Activated naive CD8-positive, alpha-beta T cell treated with anti-CD3 and anti-CD28 coated beads for 36 hours (primary cell): ENCODE measurements at regions not wholly inside any gene's neighbourhood (a gene's known extent, or its start where the extent isn't known, plus 50 kb on each side); places are given as distances from the start of the nearest gene placed in this dataset.

Experiments used
- DNase-seq: peaks from one replicate; pipeline ENCODE4 v3.0.0; 2021
- H3K27ac Mint-ChIP-seq: one replicate; pipeline ENCODE4 v1.8.0; 2022; ENCODE audit warnings: mild to moderate bottlenecking, moderate library complexity, mixed read lengths
- H3K27me3 Mint-ChIP-seq: one replicate; pipeline ENCODE4 v1.8.0; 2022; ENCODE audit warnings: mild to moderate bottlenecking, mixed read lengths
- H3K36me3 Mint-ChIP-seq: one replicate; pipeline ENCODE4 v1.8.0; 2021; ENCODE audit warnings: mild to moderate bottlenecking, mixed read lengths
- H3K4me1 Mint-ChIP-seq: one replicate; pipeline ENCODE4 v1.8.0; 2021; ENCODE audit warnings: mixed read lengths
- H3K4me3 Mint-ChIP-seq: one replicate; pipeline ENCODE4 v1.8.0; 2022; ENCODE audit warnings: mild to moderate bottlenecking, moderate library complexity, mixed read lengths
- H3K9me3 Mint-ChIP-seq: one replicate; pipeline ENCODE4 v1.8.0; 2022; ENCODE audit warnings: mixed read lengths

DNA sequence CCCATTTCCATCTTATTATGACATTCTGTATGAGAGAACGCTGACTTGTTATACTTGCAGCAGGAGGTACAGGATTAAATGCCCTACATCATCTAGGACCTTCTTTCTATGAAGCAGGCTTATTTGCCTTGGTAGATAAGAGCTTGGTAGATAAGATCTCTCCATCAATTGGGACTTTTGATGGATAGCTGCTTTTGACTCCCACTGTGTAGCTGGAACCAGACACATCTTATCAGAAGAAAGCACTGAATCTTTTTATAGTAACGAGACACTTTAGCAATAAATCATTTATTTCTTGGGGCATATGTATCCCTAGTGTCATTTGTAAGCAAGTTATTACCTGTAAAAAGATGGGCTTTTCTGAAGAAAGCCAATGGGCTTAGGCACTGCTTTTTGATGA lies 613.9 kb downstream of the TECRL start:
- Mint-ChIP-seq H3K36me3 (no peaks in the 10 kb centered on the region), H3K9me3 (peaks cover 4% of the 10 kb centered on the region), H3K4me3 (no peak overlapping the region), H3K27ac (no peak overlapping the region), H3K27me3 (no peaks in the 10 kb centered on the region), H3K4me1 (no peaks in the 10 kb centered on the region)
- DNase-seq, result no peak

DNA sequence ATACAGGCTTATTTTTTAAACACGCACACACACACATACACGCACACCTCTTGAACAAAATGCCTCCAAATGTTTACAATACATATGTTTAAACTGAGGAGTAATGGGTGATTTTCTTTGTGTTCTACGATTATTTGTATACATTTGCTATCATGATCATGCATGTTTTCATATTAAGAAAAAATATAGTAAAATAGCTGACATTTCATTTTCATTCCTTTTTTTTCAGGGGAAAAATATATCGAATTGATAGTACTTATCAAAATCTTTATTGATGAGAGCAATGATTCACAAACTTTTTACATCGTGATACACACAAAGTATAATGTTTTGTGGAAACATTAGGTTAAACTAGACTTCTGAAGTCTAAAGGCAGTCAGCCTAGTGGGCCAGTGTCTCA lies 618.9 kb downstream of the TECRL start:
- Mint-ChIP-seq H3K4me3 (no peak overlapping the region), H3K4me1 (no peaks in the 10 kb centered on the region), H3K36me3 (no peaks in the 10 kb centered on the region), H3K9me3 (peaks cover 1% of the 10 kb centered on the region), H3K27me3 (no peaks in the 10 kb centered on the region), H3K27ac (no peak overlapping the region)
- DNase-seq, result no peak

DNA sequence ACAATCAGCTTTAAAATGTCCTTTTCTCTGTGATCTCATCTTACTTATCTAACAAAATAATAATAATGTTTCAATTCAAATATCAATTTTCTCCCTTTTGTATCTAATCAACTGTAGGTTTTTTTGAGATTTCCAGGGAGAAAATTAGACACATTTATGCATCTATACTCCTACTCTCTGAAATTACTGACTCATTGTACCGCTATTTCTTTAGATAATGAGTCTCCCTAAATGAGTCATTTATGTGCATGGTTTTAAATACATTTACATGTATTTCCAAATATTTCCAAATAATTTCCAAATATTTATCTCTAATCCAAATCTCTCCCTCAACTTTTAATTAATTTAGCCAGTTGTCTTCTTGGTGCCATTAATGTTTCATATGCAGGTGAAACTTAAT lies 621.0 kb downstream of the TECRL start:
- Mint-ChIP-seq H3K36me3 (no peaks in the 10 kb centered on the region), H3K4me3 (no peak overlapping the region), H3K4me1 (no peaks in the 10 kb centered on the region), H3K9me3 (peaks cover 1% of the 10 kb centered on the region), H3K27ac (no peak overlapping the region), H3K27me3 (no peaks in the 10 kb centered on the region)
- DNase-seq, result no peak

DNA sequence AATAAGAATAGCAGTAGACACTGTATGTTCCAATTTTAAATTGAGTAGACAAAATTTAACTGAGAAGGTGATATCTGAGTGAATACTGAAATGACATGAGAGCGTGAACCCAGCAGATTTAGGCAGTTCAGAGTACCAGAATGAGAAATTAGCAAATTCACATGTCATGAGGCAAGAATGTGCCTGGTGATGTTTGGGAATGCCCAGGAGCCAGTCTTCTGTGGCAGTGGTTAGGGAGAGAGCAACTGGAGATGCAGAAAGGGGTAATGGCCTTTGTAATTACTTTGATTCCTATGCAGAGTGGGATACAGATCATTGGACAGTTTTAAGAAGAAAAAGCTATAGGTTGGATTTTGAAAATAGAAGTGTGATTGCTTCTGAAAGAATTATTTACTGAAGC lies 621.9 kb downstream of the TECRL start:
- no peaks in the 10 kb centered on the region for H3K9me3 Mint-ChIP-seq
- no peaks in the 10 kb centered on the region for H3K36me3 Mint-ChIP-seq
- no peaks in the 10 kb centered on the region for H3K4me1 Mint-ChIP-seq
- no peaks in the 10 kb centered on the region for H3K27me3 Mint-ChIP-seq
- H3K4me3 Mint-ChIP-seq, result no peak overlapping the region
- DNase-seq, result no peak
- H3K27ac Mint-ChIP-seq, result no peak overlapping the region

DNA sequence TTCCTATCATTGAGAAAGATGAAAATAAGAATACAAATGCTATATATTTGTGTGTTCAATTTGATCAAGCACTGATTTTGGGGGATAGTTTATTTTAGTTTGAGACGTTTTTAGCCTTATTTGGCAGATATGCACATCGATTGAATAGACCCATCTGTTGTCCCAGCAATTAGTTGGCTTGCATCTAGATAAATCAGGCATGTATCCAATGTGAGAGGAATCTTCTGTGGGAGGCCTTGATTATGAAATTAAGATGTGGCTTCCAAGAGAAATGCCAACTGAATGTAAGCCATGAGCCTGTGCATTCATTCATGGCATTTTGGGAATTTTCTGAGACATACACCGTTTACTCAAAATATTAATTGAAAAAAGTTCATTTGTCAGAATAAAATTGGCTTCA lies 623.1 kb downstream of the TECRL start:
- H3K4me3 Mint-ChIP-seq, result no peak overlapping the region
- H3K27ac Mint-ChIP-seq, result no peak overlapping the region
- peaks cover 3% of the 10 kb centered on the region for H3K9me3 Mint-ChIP-seq
- H3K27me3 Mint-ChIP-seq, result no peaks in the 10 kb centered on the region
- DNase-seq, result no peak
- H3K36me3 Mint-ChIP-seq, result no peaks in the 10 kb centered on the region
- no peaks in the 10 kb centered on the region for H3K4me1 Mint-ChIP-seq

DNA sequence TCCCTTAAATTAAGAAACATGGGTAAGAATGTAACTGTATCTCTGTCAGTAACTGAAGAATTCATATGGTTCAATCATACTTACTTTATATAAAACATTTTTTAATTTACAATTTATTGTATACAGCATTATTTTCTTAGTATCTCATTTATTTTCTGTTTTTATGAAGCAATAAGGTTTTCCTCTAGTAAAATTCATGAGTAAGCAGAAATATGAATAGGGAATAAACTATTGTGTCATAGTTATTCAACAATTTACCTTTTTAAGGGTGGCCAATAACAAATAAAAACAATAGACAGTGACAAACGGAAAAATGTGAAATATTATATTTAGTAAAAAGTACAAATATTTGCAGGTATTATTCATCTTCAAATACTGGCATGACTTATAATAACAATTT lies 624.4 kb downstream of the TECRL start:
- H3K27ac Mint-ChIP-seq, result no peak overlapping the region
- no peaks in the 10 kb centered on the region for H3K36me3 Mint-ChIP-seq
- H3K4me3 Mint-ChIP-seq, result no peak overlapping the region
- no peak for DNase-seq
- no peaks in the 10 kb centered on the region for H3K27me3 Mint-ChIP-seq
- H3K9me3 Mint-ChIP-seq, result peaks cover 3% of the 10 kb centered on the region
- no peaks in the 10 kb centered on the region for H3K4me1 Mint-ChIP-seq

DNA sequence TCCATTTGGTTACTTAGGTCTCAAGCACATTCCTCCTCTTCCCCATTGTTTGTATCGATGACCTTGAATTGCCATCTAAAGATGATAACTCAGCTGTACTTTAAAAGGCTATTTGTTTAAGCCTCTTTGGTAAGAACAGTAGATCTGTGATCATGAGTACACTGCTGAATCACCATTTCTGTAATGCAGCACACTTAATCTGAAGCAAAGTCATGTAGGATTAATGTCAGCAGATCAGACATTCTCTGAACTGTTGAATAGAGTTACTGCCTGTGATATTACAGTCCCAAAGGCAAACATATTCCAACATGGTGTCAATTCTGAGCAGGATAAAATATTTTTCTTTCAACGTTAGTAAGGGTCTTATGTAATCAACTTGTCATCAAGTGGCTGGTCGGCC lies 631.6 kb downstream of the TECRL start:
- no peaks in the 10 kb centered on the region for H3K36me3 Mint-ChIP-seq
- no peak overlapping the region for H3K27ac Mint-ChIP-seq
- peaks cover 6% of the 10 kb centered on the region for H3K9me3 Mint-ChIP-seq
- H3K4me1 Mint-ChIP-seq, result no peaks in the 10 kb centered on the region
- DNase-seq, result no peak
- no peaks in the 10 kb centered on the region for H3K27me3 Mint-ChIP-seq
- H3K4me3 Mint-ChIP-seq, result no peak overlapping the region

DNA sequence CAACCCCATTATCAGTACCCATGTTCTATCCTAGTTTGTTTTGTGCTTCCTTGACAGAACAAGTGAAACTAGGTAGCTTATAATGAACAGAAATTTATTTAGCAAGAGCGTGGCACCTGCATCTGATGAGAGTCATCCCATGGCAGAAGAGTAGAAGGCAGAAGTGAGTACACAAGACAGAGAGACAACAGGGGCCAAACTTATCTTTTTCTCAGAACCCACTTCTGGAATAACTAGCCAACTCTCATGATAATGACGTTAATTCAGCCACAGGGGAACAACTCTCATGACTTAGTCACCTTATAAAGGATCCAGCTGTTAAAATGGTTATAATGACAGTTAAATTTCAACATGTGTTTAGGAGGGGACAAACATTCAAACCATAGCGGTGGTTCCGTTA lies 644.9 kb downstream of the TECRL start:
- Mint-ChIP-seq H3K36me3 (no peaks in the 10 kb centered on the region), H3K27ac (no peak overlapping the region), H3K4me1 (no peaks in the 10 kb centered on the region), H3K4me3 (no peak overlapping the region), H3K27me3 (no peaks in the 10 kb centered on the region), H3K9me3 (no peaks in the 10 kb centered on the region)
- DNase-seq, result no peak

DNA sequence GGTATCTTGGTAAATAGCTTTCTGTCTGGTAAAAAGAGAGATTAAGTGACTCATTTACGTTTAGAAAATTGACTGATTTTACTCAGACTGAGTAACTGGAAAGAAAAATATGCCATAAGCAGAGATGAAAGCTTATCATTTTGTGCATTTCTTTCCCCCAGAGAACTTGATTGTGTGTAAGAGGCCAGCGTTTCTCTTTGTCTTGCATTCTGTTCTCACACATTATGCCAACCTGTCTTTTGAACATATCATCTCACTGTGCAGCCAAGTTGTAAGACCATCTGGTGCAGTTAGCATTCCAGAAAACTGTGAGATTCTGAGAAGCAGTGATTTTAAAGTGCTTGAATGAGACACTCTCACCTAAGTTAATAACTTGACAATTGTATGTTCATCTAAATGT lies 651.3 kb downstream of the TECRL start:
- Mint-ChIP-seq H3K27me3 (no peaks in the 10 kb centered on the region), H3K9me3 (peaks cover 2% of the 10 kb centered on the region), H3K4me3 (no peak overlapping the region), H3K36me3 (no peaks in the 10 kb centered on the region), H3K4me1 (no peaks in the 10 kb centered on the region), H3K27ac (no peak overlapping the region)
- DNase-seq, result no peak

DNA sequence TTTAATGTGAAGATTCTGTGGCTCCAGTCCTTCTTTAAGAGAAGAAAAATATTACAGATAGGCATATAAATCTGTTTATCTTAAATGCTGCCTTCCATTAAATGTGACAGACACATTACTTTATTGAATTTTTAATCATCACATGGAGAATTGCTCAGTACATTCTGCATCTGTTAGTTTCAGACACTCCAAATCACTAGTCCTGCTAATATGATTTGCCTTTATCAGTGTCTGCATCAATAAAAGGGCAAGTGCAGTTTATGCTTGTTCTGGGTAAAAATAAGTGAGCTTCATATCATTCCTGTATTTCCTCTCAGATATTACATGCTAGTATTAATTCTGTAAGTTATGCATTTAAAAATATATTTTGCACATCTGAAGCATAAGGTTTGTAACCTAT lies 666.4 kb downstream of the TECRL start:
- Mint-ChIP-seq H3K27ac (no peak overlapping the region), H3K9me3 (peaks cover 4% of the 10 kb centered on the region), H3K36me3 (no peaks in the 10 kb centered on the region), H3K27me3 (no peaks in the 10 kb centered on the region), H3K4me3 (no peak overlapping the region), H3K4me1 (no peaks in the 10 kb centered on the region)
- no peak for DNase-seq

DNA sequence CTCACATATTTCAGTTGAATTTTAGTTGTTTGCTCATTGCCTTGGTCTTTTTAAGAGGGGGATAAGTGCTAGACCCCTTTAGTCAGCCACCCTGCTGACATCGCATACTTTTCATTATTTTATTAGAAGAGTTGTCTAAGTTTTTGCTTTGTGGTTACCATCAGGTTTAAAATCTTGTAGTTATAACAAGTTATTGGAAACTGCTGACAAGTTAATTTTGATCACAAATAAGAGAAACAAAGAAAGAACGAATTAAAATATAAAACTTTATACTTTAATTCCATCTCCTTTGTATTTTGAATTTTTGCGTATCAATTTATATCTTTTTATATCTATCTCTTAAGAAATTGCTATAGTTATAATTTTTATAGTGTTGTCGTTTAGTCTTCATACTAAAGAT lies 679.7 kb downstream of the TECRL start:
- Mint-ChIP-seq H3K4me1 (no peaks in the 10 kb centered on the region), H3K4me3 (no peak overlapping the region), H3K27me3 (no peaks in the 10 kb centered on the region), H3K27ac (no peak overlapping the region), H3K36me3 (no peaks in the 10 kb centered on the region), H3K9me3 (no peaks in the 10 kb centered on the region)
- no peak for DNase-seq

DNA sequence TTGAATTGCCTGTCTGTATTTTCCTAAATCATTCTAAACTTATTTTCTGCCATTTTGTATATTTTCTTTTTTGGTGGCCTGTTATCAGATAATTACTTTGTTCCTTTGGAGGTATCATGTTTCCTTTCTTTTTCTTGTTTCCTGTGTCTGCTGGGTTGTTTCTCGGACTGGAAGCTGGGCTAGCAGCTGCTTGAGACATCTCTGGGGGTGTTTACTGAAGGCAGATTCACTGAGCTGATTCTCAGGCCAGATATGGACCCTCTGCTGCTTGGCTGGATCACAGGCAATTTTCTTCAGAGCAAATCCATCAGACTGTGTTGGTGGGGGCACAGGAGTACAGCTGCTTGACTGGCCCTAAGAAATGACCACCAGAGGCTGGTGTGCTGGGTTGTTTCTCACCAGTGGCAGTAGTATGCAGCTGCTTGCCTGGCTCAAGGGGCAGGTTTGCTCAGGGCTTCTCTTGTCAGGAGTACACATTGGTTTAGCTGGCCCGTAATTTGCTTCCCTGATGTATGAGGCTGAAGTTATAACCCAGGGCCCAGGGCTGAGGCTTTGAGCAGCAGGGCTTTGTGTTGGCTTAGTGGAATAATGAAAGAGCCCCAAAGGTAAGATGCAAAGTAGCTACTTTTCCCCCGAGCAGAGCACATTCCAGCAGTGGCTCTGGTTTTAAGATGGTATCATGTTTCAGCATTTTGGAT lies 680.6 kb downstream of the TECRL start:
- H3K4me1 Mint-ChIP-seq, result no peaks in the 10 kb centered on the region
- no peaks in the 10 kb centered on the region for H3K27me3 Mint-ChIP-seq
- H3K4me3 Mint-ChIP-seq, result no peak overlapping the region
- no peak for DNase-seq
- H3K36me3 Mint-ChIP-seq, result no peaks in the 10 kb centered on the region
- H3K27ac Mint-ChIP-seq, result no peak overlapping the region
- H3K9me3 Mint-ChIP-seq, result no peaks in the 10 kb centered on the region

DNA sequence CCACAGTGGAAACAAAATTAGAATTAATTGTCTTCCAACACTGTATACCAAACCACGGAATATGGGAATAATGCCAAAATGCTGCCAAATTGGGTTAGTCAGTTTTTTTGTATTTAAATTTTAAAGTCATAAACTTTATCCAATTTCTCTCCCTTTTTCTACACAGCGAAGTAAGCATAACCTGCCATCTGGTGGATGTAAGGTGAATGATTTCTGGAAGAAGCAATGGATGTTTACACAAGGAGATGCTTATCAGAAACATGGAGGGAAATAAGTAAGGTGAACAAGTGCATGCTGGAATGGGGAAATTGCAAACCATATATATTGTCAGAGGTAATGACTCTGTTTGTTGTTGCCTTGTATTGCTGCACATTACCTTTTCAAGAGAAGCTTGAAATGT lies 691.9 kb downstream of the TECRL start:
- no peak overlapping the region for H3K27ac Mint-ChIP-seq
- no peak for DNase-seq
- no peaks in the 10 kb centered on the region for H3K36me3 Mint-ChIP-seq
- no peaks in the 10 kb centered on the region for H3K4me1 Mint-ChIP-seq
- no peak overlapping the region for H3K4me3 Mint-ChIP-seq
- peaks cover 10% of the 10 kb centered on the region for H3K9me3 Mint-ChIP-seq
- H3K27me3 Mint-ChIP-seq, result no peaks in the 10 kb centered on the region

DNA sequence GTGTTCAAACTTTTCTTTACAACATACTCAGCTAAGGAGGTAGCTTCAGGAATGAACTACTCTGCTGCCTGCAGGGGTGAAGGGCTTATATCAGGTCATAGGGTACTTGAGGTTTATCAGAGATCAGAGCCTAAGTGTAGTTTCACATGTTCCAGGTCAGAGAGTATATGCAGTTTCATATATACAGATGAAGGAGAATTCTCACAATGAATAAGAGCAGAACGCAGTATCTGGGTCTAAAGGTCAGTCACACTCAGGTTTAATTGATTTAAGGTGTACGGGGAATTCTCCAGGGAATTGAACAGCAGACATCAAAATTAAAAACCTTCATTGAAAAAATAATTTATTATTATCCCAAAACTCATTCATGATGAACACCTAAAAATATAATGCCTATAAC lies 700.6 kb downstream of the TECRL start:
- no peaks in the 10 kb centered on the region for H3K36me3 Mint-ChIP-seq
- peaks cover 2% of the 10 kb centered on the region for H3K9me3 Mint-ChIP-seq
- no peaks in the 10 kb centered on the region for H3K27me3 Mint-ChIP-seq
- H3K27ac Mint-ChIP-seq, result no peak overlapping the region
- H3K4me3 Mint-ChIP-seq, result no peak overlapping the region
- DNase-seq, result no peak
- no peaks in the 10 kb centered on the region for H3K4me1 Mint-ChIP-seq

DNA sequence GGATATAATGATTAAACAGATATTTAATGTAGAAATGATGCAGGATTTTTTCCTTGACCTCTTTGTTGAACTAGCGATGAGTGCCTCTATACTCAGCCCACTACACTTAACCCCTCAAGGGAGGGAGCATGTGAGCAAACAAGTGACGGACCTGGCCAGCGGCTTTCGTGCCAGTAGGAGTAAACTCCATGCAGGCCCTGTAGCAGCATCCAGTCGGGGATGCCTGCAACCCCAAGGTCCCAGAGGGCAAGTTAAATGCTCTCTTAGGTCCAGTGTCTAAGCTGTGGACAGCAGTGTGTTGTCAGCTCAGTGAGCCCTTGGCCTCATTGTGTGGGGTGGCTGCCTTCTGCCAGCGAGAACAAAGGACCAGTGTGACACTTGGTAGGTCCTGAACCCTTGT lies 708.7 kb downstream of the TECRL start:
- no peak overlapping the region for H3K27ac Mint-ChIP-seq
- no peaks in the 10 kb centered on the region for H3K27me3 Mint-ChIP-seq
- no peak overlapping the region for H3K4me3 Mint-ChIP-seq
- no peak for DNase-seq
- H3K4me1 Mint-ChIP-seq, result no peaks in the 10 kb centered on the region
- peaks cover 2% of the 10 kb centered on the region for H3K9me3 Mint-ChIP-seq
- H3K36me3 Mint-ChIP-seq, result no peaks in the 10 kb centered on the region

DNA sequence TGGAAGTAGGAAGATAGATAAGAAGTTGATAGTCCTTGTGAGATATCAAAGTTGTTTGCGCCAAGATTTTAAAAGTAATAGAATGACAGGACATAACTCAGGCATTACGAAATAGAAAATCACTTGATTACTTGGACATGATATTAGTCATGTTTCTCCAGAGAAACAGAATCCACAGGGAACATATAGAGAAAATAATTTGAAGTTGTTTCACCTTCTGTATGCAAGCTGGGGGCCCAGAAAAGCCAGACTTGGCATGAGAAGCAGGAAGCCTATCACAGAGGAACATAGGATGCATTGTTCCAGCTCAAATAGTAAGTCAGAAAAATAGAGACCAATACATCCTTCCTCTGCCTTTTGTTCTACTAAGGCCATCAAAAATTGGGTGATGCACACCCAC lies 715.9 kb downstream of the TECRL start:
- Mint-ChIP-seq H3K36me3 (no peaks in the 10 kb centered on the region), H3K9me3 (peaks cover 7% of the 10 kb centered on the region), H3K4me1 (no peaks in the 10 kb centered on the region), H3K27ac (no peak overlapping the region), H3K4me3 (no peak overlapping the region), H3K27me3 (no peaks in the 10 kb centered on the region)
- no peak for DNase-seq
